CD4-positive, CD25-positive, alpha-beta regulatory T cell (primary cell): ENCODE measurements at regions not wholly inside any gene's neighbourhood (a gene's known extent, or its start where the extent isn't known, plus 50 kb on each side); places are given as distances from the start of the nearest gene placed in this dataset.
A peak's percentile ranks its signal among the peaks of the same experiment; 100 is the strongest.

ENCODE experiments used
- ATAC-seq, 2 donors: fragments of 150-1000 bp; cut with Tn5 transposase; one replicate each; pipeline ENCODE4 v1.10.0; 2021; ENCODE audit warnings: low read depth in 2 of 2, moderate number of reproducible peaks in 2 of 2, moderate library complexity in 1 of 2
- DNase-seq, 3 donors: peaks; one replicate each; pipeline versions ENCODE4 v3.0.0 to v3.0.0-alpha.2; 2012 to 2022; ENCODE audit warnings: mixed read lengths in 1 of 3
- H3K27ac ChIP-seq: one replicate; pipeline ENCODE4 v1.7.0; 2013; ENCODE audit warnings: mild to moderate bottlenecking, low read length; ENCODE audit not compliant: insufficient read depth, poor library complexity, severe bottlenecking
- H3K27me3 ChIP-seq: one replicate; pipeline ENCODE4 v1.7.0; 2013; ENCODE audit warnings: low read length; ENCODE audit not compliant: control insufficient read depth, insufficient read depth
- H3K36me3 ChIP-seq: one replicate; pipeline ENCODE4 v1.7.0; 2013; ENCODE audit warnings: mild to moderate bottlenecking, low read length, moderate library complexity; ENCODE audit not compliant: control insufficient read depth, insufficient read depth
- H3K4me1 ChIP-seq: 2 replicates; pipeline ENCODE4 v1.7.0; 2013; ENCODE audit warnings: mild to moderate bottlenecking, low read length; ENCODE audit not compliant: insufficient read depth, control insufficient read depth, poor library complexity, severe bottlenecking
- H3K4me3 ChIP-seq: one replicate; pipeline ENCODE4 v1.7.0; 2013; ENCODE audit warnings: low read depth, mild to moderate bottlenecking, low read length, moderate library complexity
- H3K9me3 ChIP-seq, 2 experiments: 1 replicate in 1 of 2; 2 replicates in 1 of 2; pipeline ENCODE4 v1.7.0; 2013; ENCODE audit warnings: low read length in 2 of 2, mild to moderate bottlenecking in 1 of 2, moderate library complexity in 1 of 2; ENCODE audit not compliant: control insufficient read depth in 2 of 2
- H3K27ac Mint-ChIP-seq, 3 donors: one replicate each; pipeline ENCODE4 v1.8.0; 2020 to 2022; ENCODE audit warnings: mild to moderate bottlenecking in 3 of 3, mixed read lengths in 3 of 3, moderate library complexity in 2 of 3
- H3K27me3 Mint-ChIP-seq: one replicate; pipeline ENCODE4 v1.8.0; 2022; ENCODE audit warnings: mild to moderate bottlenecking, mixed read lengths
- H3K36me3 Mint-ChIP-seq: one replicate; pipeline ENCODE4 v1.8.0; 2020; ENCODE audit warnings: mixed read lengths
- H3K4me1 Mint-ChIP-seq, 4 donors: one replicate each; pipeline ENCODE4 v1.8.0; 2020 to 2022; ENCODE audit warnings: mixed read lengths in 4 of 4, mild to moderate bottlenecking in 1 of 4
- H3K4me3 Mint-ChIP-seq, 4 donors: one replicate each; pipeline ENCODE4 v1.8.0; 2020 to 2022; ENCODE audit warnings: mild to moderate bottlenecking in 4 of 4, mixed read lengths in 4 of 4, moderate library complexity in 3 of 4
- H3K9me3 Mint-ChIP-seq, 7 donors: one replicate each; pipeline ENCODE4 v1.8.0; 2020 to 2022; ENCODE audit warnings: mixed read lengths in 7 of 7, mild to moderate bottlenecking in 3 of 7, moderate library complexity in 2 of 7

DNA sequence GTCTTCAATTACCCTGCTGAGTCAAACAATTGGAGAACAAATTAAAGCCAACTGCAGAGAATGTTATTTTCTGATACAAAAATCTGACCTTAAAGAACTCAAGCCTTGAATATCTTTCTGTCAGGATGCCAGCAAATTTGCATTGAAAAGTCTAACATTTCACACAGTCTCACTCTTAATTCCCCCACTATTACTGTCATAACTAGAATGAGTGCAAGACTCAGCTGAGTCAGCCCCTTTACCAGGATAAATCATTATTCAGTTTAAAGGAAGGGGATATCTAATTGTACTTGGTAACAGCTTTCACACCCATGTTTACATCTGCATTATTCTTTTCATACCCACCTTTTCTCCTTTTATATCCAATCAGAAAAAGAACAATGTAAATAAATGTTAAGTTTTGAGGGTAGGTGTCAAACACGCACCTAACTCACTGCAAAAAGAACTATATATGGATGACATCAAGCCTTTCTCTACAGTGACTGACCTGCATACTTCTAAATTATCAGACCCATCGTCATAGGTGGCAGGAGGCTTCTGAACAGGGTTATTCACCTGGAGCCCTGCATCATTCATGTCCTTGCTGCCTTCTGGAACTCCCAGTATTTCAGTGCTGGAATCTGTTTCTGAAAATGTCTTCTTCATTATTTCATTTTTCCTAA, 117.4 kb downstream of the TMA16 start:
- peaks cover 0 to 6% (median 1%) of the 10 kb centered on the region in 7 donors for H3K9me3 Mint-ChIP-seq
- H3K27me3 Mint-ChIP-seq = no peaks in the 10 kb centered on the region
- H3K4me1 Mint-ChIP-seq = peaks cover 0 to 19% (median 6%) of the 10 kb centered on the region in 4 donors
- ATAC-seq (no peak), DNase-seq (no peak)
- Histone ChIP-seq H3K27ac (no peak overlapping the region), H3K9me3 (no peaks in the 10 kb centered on the region), H3K4me1 (no peaks in the 10 kb centered on the region), H3K27me3 (no peaks in the 10 kb centered on the region), H3K36me3 (no peaks in the 10 kb centered on the region), H3K4me3 (no peak overlapping the region)
- H3K4me3 Mint-ChIP-seq = no peak overlapping the region
- no peaks in the 10 kb centered on the region for H3K36me3 Mint-ChIP-seq
- peak overlapping the region in 1 of 3 donors; percentile 30 for H3K27ac Mint-ChIP-seq

DNA sequence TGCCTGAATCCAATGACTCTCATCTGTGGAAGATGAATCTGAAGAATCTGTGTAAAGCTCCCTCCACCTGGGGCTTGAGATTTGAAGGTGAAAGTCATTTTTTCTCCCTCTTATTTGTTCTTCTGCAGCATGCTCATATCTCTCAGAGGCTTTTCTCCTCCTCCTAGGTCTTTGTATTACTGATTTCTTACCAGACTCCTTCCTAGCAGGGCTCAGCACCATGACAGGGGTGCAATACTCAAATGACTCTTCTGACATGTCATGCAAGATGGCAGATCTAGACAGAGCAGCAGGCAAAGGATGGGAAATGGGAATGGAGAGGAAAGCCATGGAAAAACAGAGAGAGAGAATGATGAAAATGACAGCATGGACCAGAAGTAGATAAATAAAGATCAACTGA, 118.3 kb downstream of the TMA16 start:
- DNase-seq = no peak
- H3K9me3 Mint-ChIP-seq = peaks cover 0 to 6% (median 1%) of the 10 kb centered on the region in 7 donors
- Histone ChIP-seq H3K36me3 (no peaks in the 10 kb centered on the region), H3K4me3 (no peak overlapping the region), H3K27ac (no peak overlapping the region), H3K27me3 (no peaks in the 10 kb centered on the region), H3K4me1 (no peaks in the 10 kb centered on the region), H3K9me3 (no peaks in the 10 kb centered on the region)
- no peak for ATAC-seq
- H3K4me3 Mint-ChIP-seq = no peak overlapping the region
- H3K27ac Mint-ChIP-seq = no peak overlapping the region
- no peaks in the 10 kb centered on the region for H3K36me3 Mint-ChIP-seq
- peaks cover 0 to 15% (median 5%) of the 10 kb centered on the region in 4 donors for H3K4me1 Mint-ChIP-seq
- H3K27me3 Mint-ChIP-seq = no peaks in the 10 kb centered on the region

DNA sequence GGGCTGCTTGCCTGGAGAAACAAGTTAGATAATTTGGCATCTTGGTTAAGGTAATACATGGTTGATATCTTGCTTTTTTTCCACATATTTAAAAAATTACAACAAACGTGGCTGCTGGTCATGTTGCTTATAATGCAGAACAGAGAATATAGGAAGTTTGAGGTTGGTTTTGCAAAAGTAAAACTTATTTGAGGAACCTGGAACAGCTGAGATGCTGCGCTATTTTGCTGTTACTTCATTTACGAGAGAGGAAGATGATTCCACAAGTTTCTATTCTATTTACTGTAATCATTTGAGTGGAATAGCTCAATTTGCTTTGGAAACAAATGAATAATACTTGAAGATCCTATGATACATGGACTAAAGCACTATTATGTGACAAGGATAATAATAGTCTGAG, 118.9 kb downstream of the TMA16 start:
- DNase-seq (no peak), ATAC-seq (no peak)
- Histone ChIP-seq H3K4me3 (no peak overlapping the region), H3K9me3 (no peaks in the 10 kb centered on the region), H3K27me3 (no peaks in the 10 kb centered on the region), H3K36me3 (no peaks in the 10 kb centered on the region), H3K4me1 (no peaks in the 10 kb centered on the region), H3K27ac (no peak overlapping the region)
- Mint-ChIP-seq H3K36me3 (no peaks in the 10 kb centered on the region), H3K4me1 (peaks cover 0 to 11% (median 5%) of the 10 kb centered on the region in 4 donors), H3K4me3 (no peak overlapping the region), H3K27ac (no peak overlapping the region), H3K9me3 (peaks cover 0 to 6% (median 1%) of the 10 kb centered on the region in 7 donors), H3K27me3 (no peaks in the 10 kb centered on the region)

DNA sequence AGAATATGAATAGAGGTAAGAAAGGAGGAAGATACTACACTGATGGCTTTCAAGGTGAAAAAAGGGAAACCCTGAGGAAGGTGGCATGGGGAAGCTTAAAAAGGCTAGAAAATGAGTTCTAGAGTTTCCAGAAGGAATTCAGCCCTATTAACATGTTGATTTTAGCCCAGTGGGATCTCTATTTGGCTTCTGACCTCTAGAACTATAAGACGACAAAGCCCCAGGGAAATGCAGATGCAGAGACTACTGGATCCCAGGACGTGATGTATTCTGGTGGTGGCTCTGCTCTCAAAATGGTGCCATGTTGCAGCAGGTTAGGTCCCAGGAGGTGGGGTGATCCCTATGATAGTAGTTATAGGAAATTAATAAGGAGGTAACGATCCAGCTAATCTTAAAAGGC, 120.4 kb downstream of the TMA16 start:
- H3K27ac Mint-ChIP-seq = peak overlapping the region in 1 of 3 donors; percentile 35
- peaks cover 0 to 6% (median 1%) of the 10 kb centered on the region in 7 donors for H3K9me3 Mint-ChIP-seq
- H3K36me3 Mint-ChIP-seq = no peaks in the 10 kb centered on the region
- no peak overlapping the region for H3K4me3 Mint-ChIP-seq
- Histone ChIP-seq H3K27me3 (no peaks in the 10 kb centered on the region), H3K27ac (no peak overlapping the region), H3K9me3 (no peaks in the 10 kb centered on the region), H3K4me3 (no peak overlapping the region), H3K36me3 (no peaks in the 10 kb centered on the region), H3K4me1 (no peaks in the 10 kb centered on the region)
- DNase-seq (no peak), ATAC-seq (no peak)
- H3K27me3 Mint-ChIP-seq = no peaks in the 10 kb centered on the region
- H3K4me1 Mint-ChIP-seq = peaks cover 0 to 10% (median 0%) of the 10 kb centered on the region in 4 donors

DNA sequence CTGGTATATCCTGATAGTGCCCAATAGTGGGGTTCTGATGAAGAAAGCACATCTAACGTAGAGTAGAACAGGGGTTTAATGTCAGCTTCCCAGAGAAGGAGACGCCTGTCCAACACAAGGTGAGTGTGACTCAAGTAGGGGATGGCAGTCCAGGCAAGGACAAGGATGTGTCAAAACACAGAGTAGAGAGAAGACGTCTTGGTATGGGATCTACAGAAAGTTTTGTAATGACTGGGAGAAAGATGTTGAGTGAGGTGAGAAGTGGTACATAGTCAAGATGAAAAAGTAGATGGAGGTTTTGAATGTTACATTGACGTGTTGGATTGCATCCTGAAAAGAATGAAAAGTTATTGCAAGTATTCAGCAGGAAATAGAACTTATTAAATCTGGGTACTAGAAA, 124.4 kb downstream of the TMA16 start:
- DNase-seq (no peak), ATAC-seq (no peak)
- no peak overlapping the region for H3K27ac ChIP-seq
- no peaks in the 10 kb centered on the region for H3K27me3 Mint-ChIP-seq
- no peak overlapping the region for H3K4me3 Mint-ChIP-seq
- H3K4me3 ChIP-seq = no peak overlapping the region
- no peaks in the 10 kb centered on the region for H3K36me3 ChIP-seq
- H3K27ac Mint-ChIP-seq = no peak overlapping the region
- no peaks in the 10 kb centered on the region for H3K9me3 ChIP-seq
- no peaks in the 10 kb centered on the region for H3K27me3 ChIP-seq
- H3K36me3 Mint-ChIP-seq = no peaks in the 10 kb centered on the region
- H3K9me3 Mint-ChIP-seq = peaks cover 0 to 4% (median 0%) of the 10 kb centered on the region in 7 donors
- H3K4me1 ChIP-seq = peaks cover under 1% of the 10 kb centered on the region
- peaks cover 5 to 30% (median 11%) of the 10 kb centered on the region in 4 donors for H3K4me1 Mint-ChIP-seq

DNA sequence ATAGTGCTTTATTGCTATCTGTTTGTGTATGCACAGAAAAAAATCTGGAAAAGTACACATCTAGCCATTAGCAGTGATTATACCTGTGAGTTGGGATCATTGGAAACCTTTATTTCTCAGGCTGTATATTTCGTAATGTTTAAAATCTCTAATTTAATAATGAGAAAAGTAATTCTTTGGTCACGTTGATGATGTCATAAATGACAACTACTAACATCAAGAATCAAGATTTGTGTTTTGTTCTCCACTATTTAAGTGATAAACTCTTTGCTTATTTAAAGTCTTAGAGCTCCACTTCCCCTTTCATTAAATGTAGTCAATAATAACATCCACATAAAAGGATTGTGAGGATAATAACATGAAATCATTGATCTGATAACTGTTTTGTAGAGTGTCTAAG, 126.2 kb downstream of the TMA16 start:
- Histone ChIP-seq H3K36me3 (no peaks in the 10 kb centered on the region), H3K27me3 (no peaks in the 10 kb centered on the region), H3K27ac (no peak overlapping the region), H3K4me3 (no peak overlapping the region), H3K9me3 (no peaks in the 10 kb centered on the region), H3K4me1 (peaks cover 10% of the 10 kb centered on the region)
- Mint-ChIP-seq H3K4me1 (peaks cover 19 to 49% (median 23%) of the 10 kb centered on the region in 4 donors), H3K27me3 (no peaks in the 10 kb centered on the region), H3K9me3 (peaks cover 0 to 1% (median 0%) of the 10 kb centered on the region in 7 donors), H3K36me3 (no peaks in the 10 kb centered on the region), H3K27ac (no peak overlapping the region), H3K4me3 (no peak overlapping the region)
- DNase-seq = no peak
- no peak for ATAC-seq

DNA sequence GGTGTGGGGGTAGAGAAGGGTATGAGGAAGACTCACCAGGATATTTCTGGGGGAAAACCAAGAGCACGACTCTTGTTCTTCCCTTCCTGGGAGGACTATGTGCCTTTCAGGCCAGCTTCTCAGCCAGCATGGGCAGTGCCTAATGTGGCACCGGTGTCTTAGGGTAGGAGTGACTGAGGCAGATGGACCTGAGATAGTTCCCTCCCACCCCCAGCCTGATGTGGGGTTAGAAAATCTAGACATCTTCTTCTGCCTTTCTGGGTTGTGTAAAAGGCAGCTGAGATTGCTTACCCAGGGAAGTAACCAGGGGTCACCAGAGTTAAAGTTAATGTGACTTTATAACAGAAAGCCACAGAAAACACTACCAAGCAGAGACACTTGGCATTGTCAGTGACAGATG, 127.3 kb downstream of the TMA16 start:
- H3K4me3 ChIP-seq = no peak overlapping the region
- no peaks in the 10 kb centered on the region for H3K36me3 ChIP-seq
- peaks cover 0 to 1% (median 0%) of the 10 kb centered on the region in 7 donors for H3K9me3 Mint-ChIP-seq
- H3K27ac ChIP-seq = no peak overlapping the region
- H3K4me1 ChIP-seq = peaks cover 11% of the 10 kb centered on the region
- H3K9me3 ChIP-seq = no peaks in the 10 kb centered on the region
- H3K27me3 ChIP-seq = no peaks in the 10 kb centered on the region
- peaks cover 19 to 52% (median 25%) of the 10 kb centered on the region in 4 donors for H3K4me1 Mint-ChIP-seq
- H3K36me3 Mint-ChIP-seq = no peaks in the 10 kb centered on the region
- DNase-seq = no peak
- H3K4me3 Mint-ChIP-seq = no peak overlapping the region
- H3K27me3 Mint-ChIP-seq = no peaks in the 10 kb centered on the region
- ATAC-seq = no peak
- peak overlapping the region; percentile 9 to 64 (median 60) for H3K27ac Mint-ChIP-seq
